GM12878 (cell line): ENCODE measurements at regions not wholly inside any gene's neighbourhood (a gene's known extent, or its start where the extent isn't known, plus 50 kb on each side); places are given as distances from the start of the nearest gene placed in this dataset.

ENCODE experiments used
- ATAC-seq: fragments of 200-7000 bp; cut with Tn5 transposase; 3 replicates; pipeline ENCODE4 v1.9.1; 2020; ENCODE audit warnings: mild to moderate bottlenecking, moderate library complexity
- BruUV-seq: library from RNA; stranded (reverse); fragments of 400-500 nt; replicated peaks from 2 replicates; lab custom pipeline; 2021; lab: Mats Ljungman, UMichigan
- CTCF ChIA-PET: fragments of 300-600 bp; sonication (Branson Sonifier 250); formaldehyde crosslinking; extraction: SDS; loops from one replicate; lab custom pipeline; 2021; ENCODE audit warnings: inconsistent platforms; lab: Yijun Ruan, JAX
- POLR2A ChIA-PET: fragments of 350-600 bp; formaldehyde crosslinking; extraction: SDS; loops from one replicate; lab custom pipeline; 2021; ENCODE audit warnings: inconsistent platforms; lab: Charles Lee
- RAD21 ChIA-PET: fragments of 300-600 bp; sonication (Branson Sonifier 250); formaldehyde crosslinking; loops from one replicate; lab custom pipeline; 2023; ENCODE audit warnings: antibody characterized with exemption; ENCODE audit not compliant: unreplicated experiment; lab: Charles Lee
- SMC1A ChIA-PET: fragments of 300-600 bp; sonication (Branson Sonifier 250); formaldehyde crosslinking; loops from one replicate; lab custom pipeline; 2023; ENCODE audit not compliant: unreplicated experiment, uncharacterized antibody; lab: Charles Lee
- DNase-seq: peaks from one replicate; pipeline ENCODE4 v3.0.0-alpha.2; 2011; ENCODE audit warnings: low read depth, low spot score
- FAIRE-seq: peaks from 3 replicates; lab custom pipeline; 2011; peaks lifted over from hg19 to GRCh38; lab: Jason Lieb, UNC
- H2AFZ ChIP-seq: 2 replicates; pipeline ENCODE4 v1.6.0; 2011; ENCODE audit warnings: low read depth, low read length, control low read depth; ENCODE audit not compliant: control insufficient read depth
- H3K27ac ChIP-seq: 2 replicates; pipeline ENCODE4 v1.5.1; 2011; ENCODE audit warnings: control low read depth; ENCODE audit not compliant: control insufficient read depth, insufficient read depth
- H3K27me3 ChIP-seq, 2 experiments: replicated peaks in 1 of 2; 2 replicates each; pipeline versions ENCODE4 v1.6.0 to v1.6.1; 2011; ENCODE audit warnings: low read length in 1 of 2; ENCODE audit not compliant: control insufficient read depth in 2 of 2, insufficient read depth in 2 of 2
- H3K36me3 ChIP-seq, 2 experiments: 2 replicates each; pipeline ENCODE4 v1.5.1; 2011; ENCODE audit warnings: low read length in 1 of 2; ENCODE audit not compliant: control insufficient read depth in 2 of 2, insufficient read depth in 2 of 2
- H3K4me1 ChIP-seq: 2 replicates; pipeline ENCODE4 v1.6.1; 2011; ENCODE audit warnings: mild to moderate bottlenecking, low read length, moderate library complexity, mixed read lengths; ENCODE audit not compliant: control insufficient read depth, insufficient read depth
- H3K4me2 ChIP-seq: 2 replicates; pipeline ENCODE4 v1.6.0; 2011; ENCODE audit warnings: control low read depth; ENCODE audit not compliant: control insufficient read depth, insufficient read depth
- H3K4me3 ChIP-seq: fragments of 200-600 bp; sonication (generic); 2 replicates; pipeline ENCODE4 v1.5.1; 2016
- H3K79me2 ChIP-seq: 2 replicates; pipeline ENCODE4 v1.6.0; 2011; ENCODE audit warnings: low read length; ENCODE audit not compliant: control insufficient read depth, insufficient read depth
- H3K9ac ChIP-seq: 2 replicates; pipeline ENCODE4 v1.8.0; 2011; ENCODE audit warnings: low read length, control low read depth, mixed read lengths; ENCODE audit not compliant: control insufficient read depth, insufficient read depth
- H3K9me3 ChIP-seq: replicated peaks from 3 replicates; pipeline ENCODE4 v1.5.1; 2011; ENCODE audit warnings: mild to moderate bottlenecking, low read length; ENCODE audit not compliant: control insufficient read depth, insufficient read depth
- H4K20me1 ChIP-seq: 2 replicates; pipeline ENCODE4 v1.6.0; 2011; ENCODE audit not compliant: control insufficient read depth, insufficient read depth
- CHD4 ChIP-seq: fragments of 200-600 bp; sonication (generic); IDR thresholded peaks from 2 replicates; pipeline ENCODE4 v1.6.1; 2016; ENCODE audit warnings: mild to moderate bottlenecking
- CREB1 ChIP-seq: IDR thresholded peaks from 2 replicates; pipeline ENCODE4 v1.6.1; 2012; ENCODE audit warnings: low read depth, mild to moderate bottlenecking, inconsistent platforms
- EED ChIP-seq: sonication (generic); IDR thresholded peaks from 2 replicates; pipeline ENCODE4 v1.6.1; 2016; ENCODE audit warnings: antibody characterized with exemption, low read depth
- JUND ChIP-seq: IDR thresholded peaks from 2 replicates; pipeline ENCODE4 v1.6.1; 2012; ENCODE audit warnings: low read depth, mild to moderate bottlenecking, low read length, improper control_type of control experiment, moderate library complexity
- LARP7 ChIP-seq: fragments of 450-650 bp; IDR thresholded peaks from 2 replicates; pipeline ENCODE4 v1.6.1; 2017; ENCODE audit warnings: mild to moderate bottlenecking
- MYC ChIP-seq: IDR thresholded peaks from 2 replicates; pipeline ENCODE4 v1.6.1; 2011; ENCODE audit warnings: mild to moderate bottlenecking, low read length, moderate library complexity, inconsistent platforms; ENCODE audit not compliant: insufficient read depth, insufficient replicate concordance, insufficient read length, severe bottlenecking
- PML ChIP-seq: IDR thresholded peaks from 2 replicates; pipeline ENCODE4 v1.6.1; 2012; ENCODE audit warnings: low read length, inconsistent platforms
- SIX5 ChIP-seq: IDR thresholded peaks from 2 replicates; pipeline ENCODE4 v1.6.1; 2011; ENCODE audit warnings: mild to moderate bottlenecking, low read depth, low read length, moderate library complexity; ENCODE audit not compliant: severe bottlenecking
- TCF3 ChIP-seq: IDR thresholded peaks from 2 replicates; pipeline ENCODE4 v1.6.1; 2012; ENCODE audit warnings: low read depth, mild to moderate bottlenecking, low read length, borderline replicate concordance; ENCODE audit not compliant: insufficient read depth
- WGBS: methylation state at CpG from one replicate; pipeline ENCODE4 v1.1.6; 2016; ENCODE audit warnings: low lambda C conversion rate; ENCODE audit not compliant: insufficient replicate concordance, insufficient coverage; ENCODE audit errors: missing lambda C conversion rate; 5-methylcytosine and 5-hydroxymethylcytosine counted together
- in situ Hi-C: fragments of 300-500 bp; cut with MboI; formaldehyde crosslinking; loops from 9 replicates; pipeline ENCODE4 v1.14.3; 2018; ENCODE audit warnings: mixed read lengths
- intact Hi-C: fragments of 100-400 bp; cut with micrococcal nuclease; formaldehyde crosslinking; loops from one replicate; pipeline ENCODE4 v1.14.2; 2022; ENCODE audit not compliant: unreplicated experiment
- TF ChIP-seq, protein P1 (sequence below): fragments of 150-350 bp; IDR thresholded peaks from 2 replicates; pipeline ENCODE4 v1.6.1; 2014; ENCODE audit warnings: mild to moderate bottlenecking, low read depth, low read length
- TF ChIP-seq, protein P2 (sequence below): IDR thresholded peaks from 2 replicates; pipeline ENCODE4 v1.6.1; 2011; ENCODE audit warnings: low read depth, low read length, improper control_type of control experiment, borderline replicate concordance
- TF ChIP-seq, protein P3 (sequence below), 3 experiments: IDR thresholded peaks in 2 of 3; conservative IDR thresholded peaks in 1 of 3; 2 replicates each; pipeline ENCODE4 v1.5.1; 2011; ENCODE audit warnings: low read depth in 3 of 3, low read length in 3 of 3, mild to moderate bottlenecking in 3 of 3, control low read depth in 2 of 3, moderate library complexity in 2 of 3, inconsistent platforms in 1 of 3, mixed read lengths in 1 of 3; ENCODE audit not compliant: control insufficient read depth in 2 of 3, insufficient read depth in 1 of 3; ENCODE audit errors: extremely low read depth in 1 of 3

DNA sequence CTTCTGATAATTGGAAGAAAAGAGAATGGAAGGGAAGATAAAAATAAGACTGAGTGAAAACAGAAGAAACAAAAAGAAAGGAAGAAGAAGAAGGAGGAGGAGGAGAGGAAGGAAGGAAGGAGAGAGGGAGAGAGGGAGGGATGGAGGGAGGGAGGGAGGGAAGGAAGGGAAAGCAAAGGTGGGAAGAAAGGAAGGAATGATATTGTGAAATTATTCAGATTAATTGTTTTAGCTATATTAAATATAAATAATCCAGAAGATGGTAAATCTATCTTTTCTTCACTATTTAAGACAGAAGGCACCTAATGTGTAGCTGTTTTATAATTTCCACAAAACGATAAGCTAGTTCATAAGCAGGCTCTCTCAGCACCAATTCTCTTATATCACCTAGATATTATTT, 191.3 kb upstream of the LRRC7 start:
- ChIA-PET POLR2A (no interaction called here), SMC1A (no interaction called here), CTCF (interaction anchor here (0.6 to 1.6 kb wide), 4 partner anchors 21 to 324 kb away, joined by 3 read pairs; no protein-coding TSS in a partner anchor), RAD21 (interaction anchor here (1.7 kb wide), 1 partner anchor 361 kb away, joined by 4 read pairs; no protein-coding TSS in a partner anchor)
- no TSS peak for BruUV-seq
- no peaks in the 10 kb centered on the region for H3K36me3 ChIP-seq
- no peaks in the 10 kb centered on the region for H3K4me1 ChIP-seq
- no peak overlapping the region for H2AFZ ChIP-seq
- H3K27me3 ChIP-seq: no peaks in the 10 kb centered on the region
- no peaks in the 10 kb centered on the region for H3K9me3 ChIP-seq
- no peak for ATAC-seq
- DNase-seq: no peak
- 0% methylated on average over 1 of the region's 1 CpG for WGBS
- no peak overlapping the region for H3K9ac ChIP-seq
- no peak overlapping the region for H3K27ac ChIP-seq
- H3K4me3 ChIP-seq: no peak overlapping the region
- no peaks in the 10 kb centered on the region for H3K79me2 ChIP-seq
- intact Hi-C loops: no loop called here
- no peak overlapping the region for H3K4me2 ChIP-seq
- no peak for TF ChIP-seq LARP7
- TF ChIP-seq CREB1: no peak
- TF ChIP-seq, protein P1, sequence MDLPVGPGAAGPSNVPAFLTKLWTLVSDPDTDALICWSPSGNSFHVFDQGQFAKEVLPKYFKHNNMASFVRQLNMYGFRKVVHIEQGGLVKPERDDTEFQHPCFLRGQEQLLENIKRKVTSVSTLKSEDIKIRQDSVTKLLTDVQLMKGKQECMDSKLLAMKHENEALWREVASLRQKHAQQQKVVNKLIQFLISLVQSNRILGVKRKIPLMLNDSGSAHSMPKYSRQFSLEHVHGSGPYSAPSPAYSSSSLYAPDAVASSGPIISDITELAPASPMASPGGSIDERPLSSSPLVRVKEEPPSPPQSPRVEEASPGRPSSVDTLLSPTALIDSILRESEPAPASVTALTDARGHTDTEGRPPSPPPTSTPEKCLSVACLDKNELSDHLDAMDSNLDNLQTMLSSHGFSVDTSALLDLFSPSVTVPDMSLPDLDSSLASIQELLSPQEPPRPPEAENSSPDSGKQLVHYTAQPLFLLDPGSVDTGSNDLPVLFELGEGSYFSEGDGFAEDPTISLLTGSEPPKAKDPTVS: no peak
- TF ChIP-seq TCF3: no peak
- no peak for TF ChIP-seq MYC
- TF ChIP-seq, protein P2, sequence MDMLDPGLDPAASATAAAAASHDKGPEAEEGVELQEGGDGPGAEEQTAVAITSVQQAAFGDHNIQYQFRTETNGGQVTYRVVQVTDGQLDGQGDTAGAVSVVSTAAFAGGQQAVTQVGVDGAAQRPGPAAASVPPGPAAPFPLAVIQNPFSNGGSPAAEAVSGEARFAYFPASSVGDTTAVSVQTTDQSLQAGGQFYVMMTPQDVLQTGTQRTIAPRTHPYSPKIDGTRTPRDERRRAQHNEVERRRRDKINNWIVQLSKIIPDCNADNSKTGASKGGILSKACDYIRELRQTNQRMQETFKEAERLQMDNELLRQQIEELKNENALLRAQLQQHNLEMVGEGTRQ: no peak
- no peak for TF ChIP-seq PML
- no peak for TF ChIP-seq CHD4
- TF ChIP-seq EED: no peak
- TF ChIP-seq, protein P3, sequence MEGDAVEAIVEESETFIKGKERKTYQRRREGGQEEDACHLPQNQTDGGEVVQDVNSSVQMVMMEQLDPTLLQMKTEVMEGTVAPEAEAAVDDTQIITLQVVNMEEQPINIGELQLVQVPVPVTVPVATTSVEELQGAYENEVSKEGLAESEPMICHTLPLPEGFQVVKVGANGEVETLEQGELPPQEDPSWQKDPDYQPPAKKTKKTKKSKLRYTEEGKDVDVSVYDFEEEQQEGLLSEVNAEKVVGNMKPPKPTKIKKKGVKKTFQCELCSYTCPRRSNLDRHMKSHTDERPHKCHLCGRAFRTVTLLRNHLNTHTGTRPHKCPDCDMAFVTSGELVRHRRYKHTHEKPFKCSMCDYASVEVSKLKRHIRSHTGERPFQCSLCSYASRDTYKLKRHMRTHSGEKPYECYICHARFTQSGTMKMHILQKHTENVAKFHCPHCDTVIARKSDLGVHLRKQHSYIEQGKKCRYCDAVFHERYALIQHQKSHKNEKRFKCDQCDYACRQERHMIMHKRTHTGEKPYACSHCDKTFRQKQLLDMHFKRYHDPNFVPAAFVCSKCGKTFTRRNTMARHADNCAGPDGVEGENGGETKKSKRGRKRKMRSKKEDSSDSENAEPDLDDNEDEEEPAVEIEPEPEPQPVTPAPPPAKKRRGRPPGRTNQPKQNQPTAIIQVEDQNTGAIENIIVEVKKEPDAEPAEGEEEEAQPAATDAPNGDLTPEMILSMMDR (IDR thresholded peaks at IDR 0.05 in 2 of 3, conservative IDR thresholded peaks at IDR 0.05 in 1 of 3; ENCODE audit: control insufficient read depth in 2 of 3, extremely low read depth in 1 of 3, insufficient read depth in 1 of 3, low read depth in 3 of 3, low read length in 3 of 3): no peak
- TF ChIP-seq SIX5: no peak
- no peak for TF ChIP-seq JUND
- in situ Hi-C loops: no loop called here
- FAIRE-seq: no peak
- no peaks in the 10 kb centered on the region for H4K20me1 ChIP-seq
